ENCODE measurements at regions not wholly inside any gene's neighbourhood (a gene's known extent, or its start where the extent isn't known, plus 50 kb on each side); places are given as distances from the start of the nearest gene placed in this dataset.

DNA sequence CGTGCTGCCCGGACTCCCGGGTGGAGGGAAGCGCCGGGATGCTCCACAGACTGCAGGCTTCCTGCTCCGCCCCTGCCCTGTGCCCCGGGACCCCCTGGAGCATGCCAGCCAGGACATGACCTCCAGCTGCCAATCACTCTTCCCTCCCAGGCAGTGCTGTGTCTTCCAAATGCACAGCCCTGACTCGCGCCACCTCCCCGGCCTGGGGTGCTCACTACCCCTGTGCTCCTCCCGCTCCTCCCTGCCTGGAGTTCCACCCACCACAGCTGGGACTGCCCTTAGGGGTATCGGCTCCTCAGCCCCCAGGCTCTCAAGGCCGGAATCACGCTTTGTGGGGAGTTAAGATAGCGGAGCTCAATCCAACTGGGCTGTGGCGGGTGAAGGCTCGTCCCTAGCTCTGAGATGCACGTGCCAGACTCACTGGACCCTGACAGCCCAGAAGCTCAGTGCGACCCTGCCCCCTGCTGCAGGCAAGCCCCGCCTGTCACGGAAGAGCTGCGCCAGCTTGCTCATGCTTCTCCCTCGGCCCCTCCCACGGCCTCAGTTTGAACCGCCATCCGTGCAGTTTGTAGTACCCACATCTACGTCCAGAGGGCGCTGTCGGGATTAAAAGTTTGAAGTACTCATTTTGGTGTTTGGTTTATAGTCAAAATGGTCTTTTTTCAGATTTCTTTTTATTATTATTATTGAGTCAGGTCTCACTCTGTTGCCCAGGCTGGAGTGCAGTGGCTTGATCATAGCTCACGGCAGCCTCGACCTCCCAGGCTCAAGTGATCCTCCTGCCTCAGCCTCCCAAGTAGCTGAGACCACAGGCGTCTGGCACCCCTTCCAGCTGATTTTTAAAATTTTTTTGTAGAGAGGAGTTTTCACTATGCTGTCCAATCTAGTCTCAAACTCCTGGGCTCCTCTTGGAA, 142.5 kb upstream of the TCERG1L start:
- DNase-seq (ENCODE audit: low read depth): peak; percentile 66
- H3K4me3 ChIP-seq (ENCODE audit: low read depth, low read length): no peak overlapping the region
- TF ChIP-seq, protein P1, sequence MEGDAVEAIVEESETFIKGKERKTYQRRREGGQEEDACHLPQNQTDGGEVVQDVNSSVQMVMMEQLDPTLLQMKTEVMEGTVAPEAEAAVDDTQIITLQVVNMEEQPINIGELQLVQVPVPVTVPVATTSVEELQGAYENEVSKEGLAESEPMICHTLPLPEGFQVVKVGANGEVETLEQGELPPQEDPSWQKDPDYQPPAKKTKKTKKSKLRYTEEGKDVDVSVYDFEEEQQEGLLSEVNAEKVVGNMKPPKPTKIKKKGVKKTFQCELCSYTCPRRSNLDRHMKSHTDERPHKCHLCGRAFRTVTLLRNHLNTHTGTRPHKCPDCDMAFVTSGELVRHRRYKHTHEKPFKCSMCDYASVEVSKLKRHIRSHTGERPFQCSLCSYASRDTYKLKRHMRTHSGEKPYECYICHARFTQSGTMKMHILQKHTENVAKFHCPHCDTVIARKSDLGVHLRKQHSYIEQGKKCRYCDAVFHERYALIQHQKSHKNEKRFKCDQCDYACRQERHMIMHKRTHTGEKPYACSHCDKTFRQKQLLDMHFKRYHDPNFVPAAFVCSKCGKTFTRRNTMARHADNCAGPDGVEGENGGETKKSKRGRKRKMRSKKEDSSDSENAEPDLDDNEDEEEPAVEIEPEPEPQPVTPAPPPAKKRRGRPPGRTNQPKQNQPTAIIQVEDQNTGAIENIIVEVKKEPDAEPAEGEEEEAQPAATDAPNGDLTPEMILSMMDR (IDR thresholded peaks at IDR 0.05; ENCODE audit: low read depth, low read length): peak; percentile 78
- TF ChIP-seq POLR2A (IDR thresholded peaks at IDR 0.05; ENCODE audit: extremely low read depth, insufficient read length): no peak
- no peak for TF ChIP-seq MYC (IDR thresholded peaks at IDR 0.05; ENCODE audit: low read depth, low read length)

DNA sequence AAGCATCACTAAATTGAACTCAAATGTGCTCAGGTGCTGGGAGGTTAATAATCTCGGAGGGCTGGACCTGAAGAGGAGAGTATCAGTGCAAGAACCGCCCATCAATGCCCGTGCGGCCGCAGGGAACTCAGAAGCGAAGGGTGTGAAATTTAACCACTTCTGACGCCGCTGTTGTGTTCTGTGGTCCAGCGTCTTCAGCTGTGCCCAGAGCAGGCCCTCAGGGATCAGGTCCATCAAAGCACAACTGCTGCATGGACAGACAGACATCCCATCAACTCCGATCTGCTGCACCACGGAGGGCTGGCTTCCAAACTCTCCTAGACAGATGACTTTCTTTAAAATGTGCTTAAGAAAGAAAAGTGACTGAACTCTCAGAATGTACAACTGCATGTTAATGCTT, 144.9 kb upstream of the TCERG1L start:
- TF ChIP-seq POLR2A (IDR thresholded peaks at IDR 0.05; ENCODE audit: extremely low read depth, insufficient read length): no peak
- TF ChIP-seq, protein P1 (IDR thresholded peaks at IDR 0.05; ENCODE audit: low read depth, low read length): no peak
- no peak for TF ChIP-seq MAX (IDR thresholded peaks at IDR 0.05; ENCODE audit: low read depth, low read length)
- TF ChIP-seq MYC (IDR thresholded peaks at IDR 0.05; ENCODE audit: low read depth, low read length): no peak
- DNase-seq (ENCODE audit: low read depth): no peak
- H3K4me3 ChIP-seq (ENCODE audit: low read depth, low read length): no peak overlapping the region

DNA sequence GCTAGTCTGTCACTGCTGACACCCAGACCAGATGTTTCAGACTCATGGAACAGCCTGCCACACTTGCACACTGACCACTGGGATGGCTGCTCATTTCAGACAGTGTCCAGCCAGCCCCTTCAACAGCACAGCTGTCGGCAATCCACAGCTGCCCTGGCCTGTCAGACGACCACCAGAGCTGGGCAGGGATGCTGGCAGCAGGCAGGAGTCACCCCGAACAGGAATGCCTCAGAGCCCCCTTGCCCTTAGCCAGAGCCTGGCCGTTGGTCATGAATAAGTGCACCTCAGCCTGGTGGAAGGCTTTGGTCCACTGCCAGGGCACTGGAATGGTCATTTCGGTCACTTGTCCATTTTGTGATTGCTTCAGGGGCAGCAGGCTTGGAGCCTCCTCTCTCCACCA, 149.6 kb upstream of the TCERG1L start:
- no peak overlapping the region for H3K4me3 ChIP-seq (ENCODE audit: low read depth, low read length)
- TF ChIP-seq MYC (IDR thresholded peaks at IDR 0.05; ENCODE audit: low read depth, low read length) (no peak), POLR2A (IDR thresholded peaks at IDR 0.05; ENCODE audit: extremely low read depth, insufficient read length) (no peak), MAX (IDR thresholded peaks at IDR 0.05; ENCODE audit: low read depth, low read length) (no peak)
- TF ChIP-seq, protein P1 (IDR thresholded peaks at IDR 0.05; ENCODE audit: low read depth, low read length): no peak
- DNase-seq (ENCODE audit: low read depth): no peak

GRCh38 chr10:131464789-131465188, 153.3 kb upstream of the TCERG1L start:
- TF ChIP-seq MAX (IDR thresholded peaks at IDR 0.05; ENCODE audit: low read depth, low read length) (no peak), POLR2A (IDR thresholded peaks at IDR 0.05; ENCODE audit: extremely low read depth, insufficient read length) (no peak), MYC (IDR thresholded peaks at IDR 0.05; ENCODE audit: low read depth, low read length) (no peak)
- no peak for DNase-seq (ENCODE audit: low read depth)
- no peak overlapping the region for H3K4me3 ChIP-seq (ENCODE audit: low read depth, low read length)

- H3K4me3 ChIP-seq (ENCODE audit: low read depth, low read length): no peak overlapping the region
- TF ChIP-seq, protein P1 (IDR thresholded peaks at IDR 0.05; ENCODE audit: low read depth, low read length): no peak
- TF ChIP-seq MYC (IDR thresholded peaks at IDR 0.05; ENCODE audit: low read depth, low read length): no peak
- no peak for TF ChIP-seq MAX (IDR thresholded peaks at IDR 0.05; ENCODE audit: low read depth, low read length)
- TF ChIP-seq POLR2A (IDR thresholded peaks at IDR 0.05; ENCODE audit: extremely low read depth, insufficient read length): no peak
- no peak for DNase-seq (ENCODE audit: low read depth)
These were observed 158.0 kb upstream of the TCERG1L start for GRCh38 chr10:131469551-131469950.

- TF ChIP-seq MYC (IDR thresholded peaks at IDR 0.05; ENCODE audit: low read depth, low read length): no peak
- TF ChIP-seq, protein P1 (IDR thresholded peaks at IDR 0.05; ENCODE audit: low read depth, low read length): no peak
- no peak for TF ChIP-seq MAX (IDR thresholded peaks at IDR 0.05; ENCODE audit: low read depth, low read length)
- TF ChIP-seq POLR2A (IDR thresholded peaks at IDR 0.05; ENCODE audit: extremely low read depth, insufficient read length): no peak
- no peak for DNase-seq (ENCODE audit: low read depth)
- no peak overlapping the region for H3K4me3 ChIP-seq (ENCODE audit: low read depth, low read length)
These were observed 162.1 kb upstream of the TCERG1L start for GRCh38 chr10:131473645-131474044.

Measured in NB4 (cell line).